NB4 (cell line): ENCODE measurements at regions not wholly inside any gene's neighbourhood (a gene's known extent, or its start where the extent isn't known, plus 50 kb on each side); places are given as distances from the start of the nearest gene placed in this dataset.

ENCODE experiments used
- MYC ChIP-seq: IDR thresholded peaks from 2 replicates; pipeline ENCODE4 v1.6.1; 2011; ENCODE audit warnings: low read depth, low read length
- POLR2A ChIP-seq: IDR thresholded peaks from 2 replicates; pipeline ENCODE4 v1.6.1; 2011; ENCODE audit warnings: mild to moderate bottlenecking; ENCODE audit not compliant: insufficient read length; ENCODE audit errors: extremely low read depth
- TF ChIP-seq, protein P1 (sequence below): IDR thresholded peaks from 2 replicates; pipeline ENCODE4 v1.6.1; 2011; ENCODE audit warnings: low read depth, low read length
- TF ChIP-seq, protein P2 (sequence below): IDR thresholded peaks from one replicate; pipeline ENCODE4 v1.5.1; 2012; ENCODE audit warnings: low read depth, low read length

DNA sequence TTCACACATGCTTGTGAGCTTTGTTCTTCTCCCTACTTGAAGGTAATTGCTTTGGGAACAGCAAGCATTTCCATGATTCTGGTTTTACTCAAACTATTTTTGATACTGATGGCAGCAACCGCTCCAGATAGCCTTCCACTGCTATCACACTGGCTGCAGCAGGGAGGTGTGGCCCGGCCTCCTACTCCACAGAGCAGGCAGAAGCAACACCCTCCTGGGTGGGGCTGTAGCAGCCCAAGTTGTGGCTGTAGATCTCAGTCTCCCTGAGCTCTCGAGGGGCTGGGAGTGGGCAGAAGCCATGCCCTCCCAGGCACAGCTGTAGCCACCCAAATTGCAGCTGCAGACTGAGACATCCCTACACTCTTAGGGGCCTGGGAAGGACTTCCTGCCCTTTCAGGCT is 878.8 kb upstream of the GBE1 start:
- TF ChIP-seq, protein P1, sequence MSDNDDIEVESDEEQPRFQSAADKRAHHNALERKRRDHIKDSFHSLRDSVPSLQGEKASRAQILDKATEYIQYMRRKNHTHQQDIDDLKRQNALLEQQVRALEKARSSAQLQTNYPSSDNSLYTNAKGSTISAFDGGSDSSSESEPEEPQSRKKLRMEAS, result no peak
- TF ChIP-seq, protein P2, sequence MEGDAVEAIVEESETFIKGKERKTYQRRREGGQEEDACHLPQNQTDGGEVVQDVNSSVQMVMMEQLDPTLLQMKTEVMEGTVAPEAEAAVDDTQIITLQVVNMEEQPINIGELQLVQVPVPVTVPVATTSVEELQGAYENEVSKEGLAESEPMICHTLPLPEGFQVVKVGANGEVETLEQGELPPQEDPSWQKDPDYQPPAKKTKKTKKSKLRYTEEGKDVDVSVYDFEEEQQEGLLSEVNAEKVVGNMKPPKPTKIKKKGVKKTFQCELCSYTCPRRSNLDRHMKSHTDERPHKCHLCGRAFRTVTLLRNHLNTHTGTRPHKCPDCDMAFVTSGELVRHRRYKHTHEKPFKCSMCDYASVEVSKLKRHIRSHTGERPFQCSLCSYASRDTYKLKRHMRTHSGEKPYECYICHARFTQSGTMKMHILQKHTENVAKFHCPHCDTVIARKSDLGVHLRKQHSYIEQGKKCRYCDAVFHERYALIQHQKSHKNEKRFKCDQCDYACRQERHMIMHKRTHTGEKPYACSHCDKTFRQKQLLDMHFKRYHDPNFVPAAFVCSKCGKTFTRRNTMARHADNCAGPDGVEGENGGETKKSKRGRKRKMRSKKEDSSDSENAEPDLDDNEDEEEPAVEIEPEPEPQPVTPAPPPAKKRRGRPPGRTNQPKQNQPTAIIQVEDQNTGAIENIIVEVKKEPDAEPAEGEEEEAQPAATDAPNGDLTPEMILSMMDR, result no peak
- no peak for TF ChIP-seq POLR2A
- TF ChIP-seq MYC, result no peak
